Kidney tubule cell (primary cell): ENCODE measurements at regions not wholly inside any gene's neighbourhood (a gene's known extent, or its start where the extent isn't known, plus 50 kb on each side); places are given as distances from the start of the nearest gene placed in this dataset.
A peak's percentile ranks its signal among the peaks of the same experiment; 100 is the strongest.

Experiments
- DNase-seq: peaks from one replicate; pipeline ENCODE4 v3.0.0-alpha.2; 2018; ENCODE audit warnings: low spot score

GRCh38 chr9:88658311-88658822 lies 123.4 kb downstream of the NXNL2 start:
- DNase-seq, result peak; percentile 87

- DNase-seq, result peak; percentile 77
Observed at GRCh38 chr9:88659126-88659525, 124.1 kb downstream of the NXNL2 start.

- DNase-seq, result peak; percentile 51
Observed at GRCh38 chr9:88660611-88661010, 125.6 kb downstream of the NXNL2 start.

GRCh38 chr9:88661759-88662158 lies 126.8 kb downstream of the NXNL2 start:
- DNase-seq, result no peak

GRCh38 chr9:88663771-88664419 lies 128.9 kb downstream of the NXNL2 start:
- DNase-seq, result no peak

- no peak for DNase-seq
Observed at GRCh38 chr9:88664773-88665172, 129.8 kb downstream of the NXNL2 start.

GRCh38 chr9:88672874-88673689 lies 138.1 kb downstream of the NXNL2 start:
- DNase-seq, result no peak

- no peak for DNase-seq
Observed at GRCh38 chr9:88673886-88674285, 138.9 kb downstream of the NXNL2 start.

- no peak for DNase-seq
Observed at GRCh38 chr9:88676644-88677043, 141.7 kb downstream of the NXNL2 start.

- no peak for DNase-seq
Observed at GRCh38 chr9:88678008-88678407, 143.0 kb downstream of the NXNL2 start.

- DNase-seq, result no peak
Observed at GRCh38 chr9:88678431-88678830, 143.5 kb downstream of the NXNL2 start.

GRCh38 chr9:88680041-88680440 lies 145.1 kb downstream of the NXNL2 start:
- DNase-seq, result no peak

- no peak for DNase-seq
Observed at GRCh38 chr9:88680505-88681160, 145.7 kb downstream of the NXNL2 start.

- no peak for DNase-seq
Observed at GRCh38 chr9:88681434-88681833, 146.5 kb downstream of the NXNL2 start.

- DNase-seq, result peak; percentile 44
Observed at GRCh38 chr9:88682431-88682831, 147.5 kb downstream of the NXNL2 start.

- DNase-seq, result no peak
Observed at GRCh38 chr9:88684046-88684445, 149.1 kb downstream of the NXNL2 start.

- DNase-seq, result no peak
Observed at GRCh38 chr9:88684845-88685244, 149.9 kb downstream of the NXNL2 start.

- DNase-seq, result no peak
Observed at GRCh38 chr9:88685966-88686365, 151.0 kb downstream of the NXNL2 start.

GRCh38 chr9:88689509-88690298 lies 154.7 kb downstream of the NXNL2 start:
- no peak for DNase-seq

GRCh38 chr9:88690628-88691027 lies 155.7 kb downstream of the NXNL2 start:
- no peak for DNase-seq

GRCh38 chr9:88691091-88691490 lies 156.1 kb downstream of the NXNL2 start:
- no peak for DNase-seq

- DNase-seq, result no peak
Observed at GRCh38 chr9:88691811-88692210, 156.8 kb downstream of the NXNL2 start.
